SK-N-SH (cell line): ENCODE measurements at regions not wholly inside any gene's neighbourhood (a gene's known extent, or its start where the extent isn't known, plus 50 kb on each side); places are given as distances from the start of the nearest gene placed in this dataset.

Experiments
- RXRA ChIP-seq: IDR thresholded peaks from 2 replicates; pipeline ENCODE4 v1.4.0; 2012; ENCODE audit warnings: low read depth, mild to moderate bottlenecking, borderline replicate concordance
- TF ChIP-seq, protein P1 (sequence below): fragments of 200-600 bp; sonication (generic); IDR thresholded peaks from 2 replicates; pipeline ENCODE4 v1.6.1; 2017; ENCODE audit warnings: antibody characterized with exemption, mild to moderate bottlenecking, moderate library complexity

DNA sequence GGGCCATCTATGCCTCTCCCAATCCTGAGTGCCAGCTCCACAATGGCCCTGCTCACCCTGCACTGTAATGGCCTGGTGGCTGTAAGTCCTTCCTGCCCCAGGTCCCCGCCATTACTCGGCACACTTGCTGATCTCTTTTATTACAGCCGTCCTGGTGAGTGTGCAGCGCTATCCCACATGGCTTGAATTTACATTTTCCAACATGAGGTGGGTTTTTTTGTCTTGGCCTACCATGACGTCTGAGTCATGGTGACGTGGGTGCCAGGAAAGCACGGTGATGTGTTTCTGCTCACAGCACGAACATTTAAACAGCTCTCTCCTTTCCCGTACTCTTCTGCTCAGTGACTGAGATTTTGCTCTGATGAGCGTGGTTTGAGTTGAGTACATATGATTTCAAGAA is 55.2 kb upstream of the FOXF1 start:
- TF ChIP-seq, protein P1, sequence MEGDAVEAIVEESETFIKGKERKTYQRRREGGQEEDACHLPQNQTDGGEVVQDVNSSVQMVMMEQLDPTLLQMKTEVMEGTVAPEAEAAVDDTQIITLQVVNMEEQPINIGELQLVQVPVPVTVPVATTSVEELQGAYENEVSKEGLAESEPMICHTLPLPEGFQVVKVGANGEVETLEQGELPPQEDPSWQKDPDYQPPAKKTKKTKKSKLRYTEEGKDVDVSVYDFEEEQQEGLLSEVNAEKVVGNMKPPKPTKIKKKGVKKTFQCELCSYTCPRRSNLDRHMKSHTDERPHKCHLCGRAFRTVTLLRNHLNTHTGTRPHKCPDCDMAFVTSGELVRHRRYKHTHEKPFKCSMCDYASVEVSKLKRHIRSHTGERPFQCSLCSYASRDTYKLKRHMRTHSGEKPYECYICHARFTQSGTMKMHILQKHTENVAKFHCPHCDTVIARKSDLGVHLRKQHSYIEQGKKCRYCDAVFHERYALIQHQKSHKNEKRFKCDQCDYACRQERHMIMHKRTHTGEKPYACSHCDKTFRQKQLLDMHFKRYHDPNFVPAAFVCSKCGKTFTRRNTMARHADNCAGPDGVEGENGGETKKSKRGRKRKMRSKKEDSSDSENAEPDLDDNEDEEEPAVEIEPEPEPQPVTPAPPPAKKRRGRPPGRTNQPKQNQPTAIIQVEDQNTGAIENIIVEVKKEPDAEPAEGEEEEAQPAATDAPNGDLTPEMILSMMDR, result no peak
- TF ChIP-seq RXRA, result no peak
